ENCODE measurements at regions not wholly inside any gene's neighbourhood (a gene's known extent, or its start where the extent isn't known, plus 50 kb on each side); places are given as distances from the start of the nearest gene placed in this dataset.
A peak's percentile ranks its signal among the peaks of the same experiment; 100 is the strongest.

GRCh38 chr3:101994386-101994785, 145.1 kb downstream of the NFKBIZ start:
- no peak for TF ChIP-seq ZNF565 (CRISPR knock-in tag; conservative IDR thresholded peaks at IDR 0.05; ENCODE audit: low read depth)
- TF ChIP-seq ZC3H10 (CRISPR knock-in tag; IDR thresholded peaks at IDR 0.05), result no peak
- no peak for TF ChIP-seq ZFP30 (CRISPR knock-in tag; IDR thresholded peaks at IDR 0.05)
- no peak for TF ChIP-seq ZNF8 (CRISPR knock-in tag; IDR thresholded peaks at IDR 0.05)
- TF ChIP-seq ARNTL (CRISPR knock-in tag; IDR thresholded peaks at IDR 0.05; ENCODE audit: borderline replicate concordance, low read depth), result no peak
- no peak for TF ChIP-seq ESRRG (CRISPR knock-in tag; IDR thresholded peaks at IDR 0.05)
- TF ChIP-seq BACH2 (CRISPR knock-in tag; IDR thresholded peaks at IDR 0.05; ENCODE audit: borderline replicate concordance), result no peak
- TF ChIP-seq PATZ1 (CRISPR knock-in tag; IDR thresholded peaks at IDR 0.05; ENCODE audit: borderline replicate concordance), result no peak
- TF ChIP-seq PPARA (CRISPR knock-in tag; IDR thresholded peaks at IDR 0.05; ENCODE audit: borderline replicate concordance), result no peak
- no peak for TF ChIP-seq TCF4 (CRISPR knock-in tag; IDR thresholded peaks at IDR 0.05; ENCODE audit: borderline replicate concordance)
- TF ChIP-seq ISL1 (CRISPR knock-in tag; IDR thresholded peaks at IDR 0.05), result no peak
- TF ChIP-seq GLIS3 (CRISPR knock-in tag; IDR thresholded peaks at IDR 0.05), result no peak

DNA sequence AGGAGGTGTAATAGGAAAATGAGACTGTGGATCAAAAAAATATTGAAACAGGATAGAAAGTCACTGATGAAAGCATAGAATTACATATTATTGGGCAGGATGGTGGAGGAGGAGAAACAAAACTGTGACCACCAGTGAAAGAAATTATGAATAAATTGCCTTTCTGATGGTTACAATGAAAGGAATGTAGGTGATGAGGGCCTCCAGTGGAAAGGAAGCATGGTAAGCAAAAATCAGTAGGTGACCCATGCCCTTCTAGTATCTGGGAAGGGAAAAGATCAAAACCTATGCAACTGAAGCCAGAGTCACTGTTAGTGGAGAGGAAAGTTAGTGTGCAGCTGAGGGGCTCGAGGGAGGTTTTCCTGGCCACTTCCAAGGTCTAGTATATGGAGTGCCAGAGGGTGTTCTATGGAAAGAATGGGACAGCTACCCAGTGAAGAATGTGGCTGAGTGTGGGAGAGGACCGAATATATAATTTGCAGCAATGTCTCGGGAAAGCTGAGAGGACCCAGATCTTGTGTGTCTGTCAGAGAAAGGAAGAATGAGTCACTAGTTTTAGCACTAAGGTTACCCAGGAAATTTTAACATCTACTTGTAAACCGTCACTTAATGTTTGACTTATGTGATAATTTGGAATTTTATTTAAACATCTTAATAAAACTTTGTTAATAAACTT, 146.2 kb downstream of the NFKBIZ start:
- ATAC-seq, result peak; percentile 95
- TF ChIP-seq ZNF8 (CRISPR knock-in tag; IDR thresholded peaks at IDR 0.05) (no peak), ZNF70 (CRISPR knock-in tag; IDR thresholded peaks at IDR 0.05) (no peak), CREB5 (CRISPR knock-in tag; IDR thresholded peaks at IDR 0.05; ENCODE audit: low read depth) (no peak), PATZ1 (CRISPR knock-in tag; IDR thresholded peaks at IDR 0.05; ENCODE audit: borderline replicate concordance) (no peak), ESRRG (CRISPR knock-in tag; IDR thresholded peaks at IDR 0.05) (no peak)

More at GRCh38 chr3:101994386-101994785, 145.1 kb downstream of the NFKBIZ start:
- no peak for ATAC-seq

DNA sequence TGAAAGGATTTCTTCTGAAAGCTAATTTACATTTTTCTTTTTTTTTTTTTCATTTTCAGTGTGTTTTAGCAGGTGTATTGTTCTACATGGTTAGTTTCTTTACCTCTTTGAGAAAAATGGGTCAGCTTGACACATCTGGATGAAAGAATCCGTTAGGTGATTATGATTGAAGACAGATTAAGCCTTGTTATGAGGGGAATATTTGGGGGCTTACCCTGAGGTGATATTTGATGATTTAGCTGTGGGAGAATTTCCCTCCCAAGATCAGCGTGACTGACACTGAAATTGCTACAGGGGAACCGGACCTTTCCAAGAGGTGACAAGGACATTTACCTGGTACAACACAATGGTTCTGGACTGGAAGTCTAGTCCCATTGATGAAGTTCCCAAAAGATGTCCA, 147.5 kb downstream of the NFKBIZ start:
- ATAC-seq, result no peak
- TF ChIP-seq BACH2 (CRISPR knock-in tag; IDR thresholded peaks at IDR 0.05; ENCODE audit: borderline replicate concordance) (no peak), CREB5 (CRISPR knock-in tag; IDR thresholded peaks at IDR 0.05; ENCODE audit: low read depth) (no peak), OSR1 (CRISPR knock-in tag; IDR thresholded peaks at IDR 0.05) (no peak), CSRNP3 (CRISPR knock-in tag; IDR thresholded peaks at IDR 0.05) (no peak), ZNF8 (CRISPR knock-in tag; IDR thresholded peaks at IDR 0.05) (no peak), ESRRG (CRISPR knock-in tag; IDR thresholded peaks at IDR 0.05) (no peak), TOX (CRISPR knock-in tag; IDR thresholded peaks at IDR 0.05; ENCODE audit: borderline replicate concordance) (no peak), ZNF565 (CRISPR knock-in tag; conservative IDR thresholded peaks at IDR 0.05; ENCODE audit: low read depth) (no peak), RARB (CRISPR knock-in tag; IDR thresholded peaks at IDR 0.05) (no peak), ISL1 (CRISPR knock-in tag; IDR thresholded peaks at IDR 0.05) (no peak), ARNTL (CRISPR knock-in tag; IDR thresholded peaks at IDR 0.05; ENCODE audit: borderline replicate concordance, low read depth) (no peak), ZC3H10 (CRISPR knock-in tag; IDR thresholded peaks at IDR 0.05) (no peak), ZFP30 (CRISPR knock-in tag; IDR thresholded peaks at IDR 0.05) (no peak), ZNF70 (CRISPR knock-in tag; IDR thresholded peaks at IDR 0.05) (no peak), ZFP3 (CRISPR knock-in tag; IDR thresholded peaks at IDR 0.05) (no peak), PATZ1 (CRISPR knock-in tag; IDR thresholded peaks at IDR 0.05; ENCODE audit: borderline replicate concordance) (no peak)
- TF ChIP-seq, protein P1, sequence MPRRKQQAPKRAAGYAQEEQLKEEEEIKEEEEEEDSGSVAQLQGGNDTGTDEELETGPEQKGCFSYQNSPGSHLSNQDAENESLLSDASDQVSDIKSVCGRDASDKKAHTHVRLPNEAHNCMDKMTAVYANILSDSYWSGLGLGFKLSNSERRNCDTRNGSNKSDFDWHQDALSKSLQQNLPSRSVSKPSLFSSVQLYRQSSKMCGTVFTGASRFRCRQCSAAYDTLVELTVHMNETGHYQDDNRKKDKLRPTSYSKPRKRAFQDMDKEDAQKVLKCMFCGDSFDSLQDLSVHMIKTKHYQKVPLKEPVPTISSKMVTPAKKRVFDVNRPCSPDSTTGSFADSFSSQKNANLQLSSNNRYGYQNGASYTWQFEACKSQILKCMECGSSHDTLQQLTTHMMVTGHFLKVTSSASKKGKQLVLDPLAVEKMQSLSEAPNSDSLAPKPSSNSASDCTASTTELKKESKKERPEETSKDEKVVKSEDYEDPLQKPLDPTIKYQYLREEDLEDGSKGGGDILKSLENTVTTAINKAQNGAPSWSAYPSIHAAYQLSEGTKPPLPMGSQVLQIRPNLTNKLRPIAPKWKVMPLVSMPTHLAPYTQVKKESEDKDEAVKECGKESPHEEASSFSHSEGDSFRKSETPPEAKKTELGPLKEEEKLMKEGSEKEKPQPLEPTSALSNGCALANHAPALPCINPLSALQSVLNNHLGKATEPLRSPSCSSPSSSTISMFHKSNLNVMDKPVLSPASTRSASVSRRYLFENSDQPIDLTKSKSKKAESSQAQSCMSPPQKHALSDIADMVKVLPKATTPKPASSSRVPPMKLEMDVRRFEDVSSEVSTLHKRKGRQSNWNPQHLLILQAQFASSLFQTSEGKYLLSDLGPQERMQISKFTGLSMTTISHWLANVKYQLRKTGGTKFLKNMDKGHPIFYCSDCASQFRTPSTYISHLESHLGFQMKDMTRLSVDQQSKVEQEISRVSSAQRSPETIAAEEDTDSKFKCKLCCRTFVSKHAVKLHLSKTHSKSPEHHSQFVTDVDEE (CRISPR knock-in tag; IDR thresholded peaks at IDR 0.05), result no peak
